Bronchial epithelial cell (primary cell): ENCODE measurements at regions not wholly inside any gene's neighbourhood (a gene's known extent, or its start where the extent isn't known, plus 50 kb on each side); places are given as distances from the start of the nearest gene placed in this dataset.

Experiments used
- DNase-seq: peaks from one replicate; pipeline ENCODE4 v3.0.0-alpha.2; 2010; ENCODE audit warnings: low read depth
- FAIRE-seq: peaks from 2 replicates; lab custom pipeline; 2011; peaks lifted over from hg19 to GRCh38; lab: Jason Lieb, UNC
- H3K27me3 ChIP-seq: 2 replicates; pipeline ENCODE4 v1.5.1; 2011; ENCODE audit warnings: low read length; ENCODE audit not compliant: control insufficient read depth, insufficient read depth
- H3K36me3 ChIP-seq: 2 replicates; pipeline ENCODE4 v1.5.1; 2011; ENCODE audit warnings: low read length; ENCODE audit not compliant: control insufficient read depth, insufficient read depth
- H3K4me3 ChIP-seq: 2 replicates; pipeline ENCODE4 v1.5.1; 2011; ENCODE audit warnings: mild to moderate bottlenecking, low read depth, low read length, control low read depth
- TF ChIP-seq, protein P1 (sequence below): IDR thresholded peaks from 2 replicates; pipeline ENCODE4 v1.5.1; 2011; ENCODE audit warnings: mild to moderate bottlenecking, moderate library complexity, low read length, control low read depth, inconsistent platforms; ENCODE audit not compliant: insufficient read depth, severe bottlenecking

- Histone ChIP-seq H3K27me3 (no peaks in the 10 kb centered on the region), H3K36me3 (no peaks in the 10 kb centered on the region), H3K4me3 (no peak overlapping the region)
- FAIRE-seq (no peak), DNase-seq (no peak)
- TF ChIP-seq, protein P1, sequence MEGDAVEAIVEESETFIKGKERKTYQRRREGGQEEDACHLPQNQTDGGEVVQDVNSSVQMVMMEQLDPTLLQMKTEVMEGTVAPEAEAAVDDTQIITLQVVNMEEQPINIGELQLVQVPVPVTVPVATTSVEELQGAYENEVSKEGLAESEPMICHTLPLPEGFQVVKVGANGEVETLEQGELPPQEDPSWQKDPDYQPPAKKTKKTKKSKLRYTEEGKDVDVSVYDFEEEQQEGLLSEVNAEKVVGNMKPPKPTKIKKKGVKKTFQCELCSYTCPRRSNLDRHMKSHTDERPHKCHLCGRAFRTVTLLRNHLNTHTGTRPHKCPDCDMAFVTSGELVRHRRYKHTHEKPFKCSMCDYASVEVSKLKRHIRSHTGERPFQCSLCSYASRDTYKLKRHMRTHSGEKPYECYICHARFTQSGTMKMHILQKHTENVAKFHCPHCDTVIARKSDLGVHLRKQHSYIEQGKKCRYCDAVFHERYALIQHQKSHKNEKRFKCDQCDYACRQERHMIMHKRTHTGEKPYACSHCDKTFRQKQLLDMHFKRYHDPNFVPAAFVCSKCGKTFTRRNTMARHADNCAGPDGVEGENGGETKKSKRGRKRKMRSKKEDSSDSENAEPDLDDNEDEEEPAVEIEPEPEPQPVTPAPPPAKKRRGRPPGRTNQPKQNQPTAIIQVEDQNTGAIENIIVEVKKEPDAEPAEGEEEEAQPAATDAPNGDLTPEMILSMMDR: no peak
Measured at GRCh38 chr16:86379505-86379846, 130.9 kb upstream of the FOXF1 start.

- H3K36me3 ChIP-seq: no peaks in the 10 kb centered on the region
- FAIRE-seq (no peak), DNase-seq (no peak)
- TF ChIP-seq, protein P1: no peak
- H3K27me3 ChIP-seq: no peaks in the 10 kb centered on the region
- H3K4me3 ChIP-seq: no peak overlapping the region
Measured at GRCh38 chr16:86380030-86380429, 130.3 kb upstream of the FOXF1 start.

DNA sequence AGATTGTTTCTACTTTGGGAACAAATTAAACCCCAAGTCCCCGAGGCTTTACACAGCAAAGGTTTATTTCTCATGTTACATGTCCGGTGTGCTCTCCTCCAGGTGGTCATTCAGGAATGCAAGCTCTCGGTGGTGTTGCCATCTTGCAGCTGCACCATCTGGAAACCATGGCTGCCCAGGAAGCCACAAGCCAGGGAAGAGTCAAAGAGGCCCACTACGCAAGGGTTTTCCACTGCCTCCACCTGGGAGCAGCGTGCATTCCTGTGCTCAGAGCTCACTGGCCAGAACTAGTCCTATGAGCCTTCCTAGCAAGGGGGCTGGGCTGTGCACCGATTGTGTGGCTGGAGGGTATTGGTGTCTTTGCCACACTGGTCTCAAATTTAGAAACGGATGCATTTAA, 128.8 kb upstream of the FOXF1 start:
- FAIRE-seq (no peak), DNase-seq (no peak)
- H3K36me3 ChIP-seq: no peaks in the 10 kb centered on the region
- TF ChIP-seq, protein P1: no peak
- no peak overlapping the region for H3K4me3 ChIP-seq
- no peaks in the 10 kb centered on the region for H3K27me3 ChIP-seq

- Histone ChIP-seq H3K4me3 (no peak overlapping the region), H3K27me3 (no peaks in the 10 kb centered on the region), H3K36me3 (no peaks in the 10 kb centered on the region)
- TF ChIP-seq, protein P1: no peak
- DNase-seq (no peak), FAIRE-seq (no peak)
Measured at GRCh38 chr16:86382067-86382773, 128.1 kb upstream of the FOXF1 start.

DNA sequence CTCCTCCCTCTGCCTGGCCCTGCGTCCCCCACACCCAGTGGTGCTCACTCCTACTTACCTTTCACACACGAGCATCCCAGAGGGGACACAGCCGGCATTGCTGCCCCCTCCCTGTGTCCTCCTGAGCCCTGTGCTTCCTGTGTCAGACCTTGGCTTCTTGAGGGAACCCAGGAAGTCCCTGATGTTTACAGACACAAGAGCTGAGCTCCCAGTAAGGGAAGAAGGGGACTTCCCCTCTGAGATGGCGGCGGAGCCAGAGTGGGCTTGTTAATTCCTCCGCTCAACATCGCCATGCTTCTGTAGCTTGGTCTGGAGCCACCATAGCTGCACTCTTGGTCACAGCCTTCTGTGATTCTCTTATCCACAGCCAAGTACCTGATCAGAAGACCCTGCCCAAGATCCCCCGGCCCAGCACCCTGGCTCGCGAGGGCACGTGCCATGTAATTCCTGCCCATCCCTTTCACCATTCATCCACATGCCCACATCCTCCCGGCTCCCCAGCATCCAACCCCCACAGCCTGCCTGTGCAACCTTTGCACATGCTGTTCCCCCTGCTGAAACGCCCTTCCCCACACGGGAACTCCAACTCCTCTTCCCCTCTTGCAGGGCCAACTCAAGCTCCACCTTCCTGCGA, 127.4 kb upstream of the FOXF1 start:
- no peak overlapping the region for H3K4me3 ChIP-seq
- TF ChIP-seq, protein P1: no peak
- FAIRE-seq: no peak
- DNase-seq: no peak
- H3K36me3 ChIP-seq: no peaks in the 10 kb centered on the region
- H3K27me3 ChIP-seq: no peaks in the 10 kb centered on the region
